SU-DHL-6 (cell line): ENCODE measurements at regions not wholly inside any gene's neighbourhood (a gene's known extent, or its start where the extent isn't known, plus 50 kb on each side); places are given as distances from the start of the nearest gene placed in this dataset.

Experiments
- CTCF ChIP-seq: fragments of 200-600 bp; sonication (generic); IDR thresholded peaks from one replicate; pipeline ENCODE4 v1.5.1; 2017; ENCODE audit warnings: antibody characterized with exemption, mild to moderate bottlenecking, low read length, moderate library complexity; ENCODE audit not compliant: insufficient read depth, poor library complexity, severe bottlenecking
- EZH2phosphoT487 ChIP-seq: fragments of 200-600 bp; sonication (generic), shearing (Covaris generic); conservative IDR thresholded peaks from 2 replicates; pipeline ENCODE4 v1.6.1; 2018; ENCODE audit warnings: mild to moderate bottlenecking, antibody characterized with exemption, low read length, moderate library complexity, mixed read lengths

GRCh38 chr4:53890461-53890860 is 173.9 kb downstream of the CHIC2 start:
- TF ChIP-seq CTCF (no peak), EZH2phosphoT487 (no peak)
